GM23248 (cell line): ENCODE measurements at regions not wholly inside any gene's neighbourhood (a gene's known extent, or its start where the extent isn't known, plus 50 kb on each side); places are given as distances from the start of the nearest gene placed in this dataset.

Experiments
- EZH2 ChIP-seq: fragments of 200-600 bp; sonication (generic); IDR thresholded peaks from 2 replicates; pipeline ENCODE4 v1.6.1; 2018; ENCODE audit warnings: antibody characterized with exemption, mild to moderate bottlenecking; ENCODE audit not compliant: insufficient read depth, poor library complexity, severe bottlenecking
- EZH2phosphoT487 ChIP-seq: fragments of 200-600 bp; sonication (generic); IDR thresholded peaks from 2 replicates; pipeline ENCODE4 v1.6.1; 2018; ENCODE audit warnings: antibody characterized with exemption, moderate library complexity, mild to moderate bottlenecking, low read depth; ENCODE audit not compliant: insufficient read depth

DNA sequence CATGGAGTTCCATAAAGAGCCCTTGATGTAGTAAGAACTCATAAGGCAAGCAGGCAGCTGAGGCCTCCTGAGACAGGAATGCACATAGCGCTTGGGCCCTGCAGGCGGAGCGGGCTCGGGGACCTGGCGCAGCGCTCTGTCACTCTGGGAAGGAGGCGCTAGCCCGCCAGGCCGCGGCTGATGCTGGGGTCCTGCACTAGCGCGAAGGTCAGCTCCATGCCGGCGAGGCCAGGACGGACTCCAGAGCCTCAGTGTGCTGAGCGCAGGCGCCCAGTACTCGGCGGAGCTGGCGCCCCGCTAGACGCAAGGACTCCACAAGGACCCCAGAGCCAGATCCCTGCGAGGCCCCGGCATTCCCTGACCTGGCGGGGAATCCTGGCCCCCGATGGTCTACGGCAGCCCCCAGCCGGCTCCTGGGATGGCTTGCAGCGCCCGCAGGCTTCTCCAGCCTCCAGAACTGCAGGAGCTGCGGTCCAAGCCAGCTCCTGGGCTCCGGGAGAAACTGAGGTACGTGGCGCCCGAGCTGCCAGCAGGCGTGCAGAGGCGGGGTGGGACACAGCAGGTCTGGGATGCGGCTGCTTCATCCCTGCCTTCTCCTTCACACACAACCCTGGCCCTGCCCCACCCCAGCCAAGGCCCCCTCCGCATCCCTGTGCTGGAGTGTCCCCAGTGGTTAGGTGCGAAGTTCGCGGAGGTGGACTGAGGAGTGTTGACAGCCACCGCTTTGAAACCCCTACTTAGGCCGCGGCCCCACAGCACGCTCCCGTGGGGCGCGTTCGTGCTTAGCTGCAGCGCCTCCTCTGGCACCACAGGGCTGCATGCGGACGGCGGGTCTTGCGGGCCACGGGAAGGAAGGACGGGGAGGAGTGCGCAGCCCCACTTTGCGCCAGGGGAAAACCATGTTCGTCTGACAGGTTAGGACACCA, 761.5 kb upstream of the POM121L12 start:
- TF ChIP-seq EZH2 (no peak), EZH2phosphoT487 (no peak)
